PC-3 (cell line): ENCODE measurements at regions not wholly inside any gene's neighbourhood (a gene's known extent, or its start where the extent isn't known, plus 50 kb on each side); places are given as distances from the start of the nearest gene placed in this dataset.
"Not testable (repeated sequence)": the region's sequence is repeated elsewhere in the genome, so short reads cannot be mapped to it uniquely, and the experiment has no call there.

ENCODE experiments used
- CTCF ChIP-seq: fragments of 300-600 bp; sonication (generic); conservative IDR thresholded peaks from 2 replicates; pipeline ENCODE4 v1.5.1; 2017; ENCODE audit warnings: antibody characterized with exemption, low read depth, mild to moderate bottlenecking, low read length
- EZH2 ChIP-seq: fragments of 300-600 bp; sonication (generic); IDR thresholded peaks from one replicate; pipeline ENCODE4 v1.6.1; 2017; ENCODE audit warnings: antibody characterized with exemption, mild to moderate bottlenecking, low read length; ENCODE audit not compliant: unreplicated experiment
- EZH2phosphoT487 ChIP-seq: fragments of 300-600 bp; sonication (generic); IDR thresholded peaks from 2 replicates; pipeline ENCODE4 v1.6.1; 2018; ENCODE audit warnings: mild to moderate bottlenecking, antibody characterized with exemption, low read length, borderline replicate concordance

- TF ChIP-seq CTCF, EZH2, EZH2phosphoT487: not testable (repeated sequence)
These were observed 954.6 kb upstream of the COX7C start for GRCh38 chr5:85662969-85663707.
